HS-5 (cell line): ENCODE measurements at regions not wholly inside any gene's neighbourhood (a gene's known extent, or its start where the extent isn't known, plus 50 kb on each side); places are given as distances from the start of the nearest gene placed in this dataset.
"Not testable (repeated sequence)": the region's sequence is repeated elsewhere in the genome, so short reads cannot be mapped to it uniquely, and the experiment has no call there.

Source experiments
- DNase-seq: peaks from one replicate; pipeline ENCODE4 v3.0.0-alpha.2; 2012; ENCODE audit warnings: low read depth

GRCh38 chr11:24171869-24172268 lies 325.0 kb upstream of the LUZP2 start:
- DNase-seq: no peak

GRCh38 chr11:24181395-24182047 lies 315.3 kb upstream of the LUZP2 start:
- no peak for DNase-seq

GRCh38 chr11:24185535-24185934 lies 311.3 kb upstream of the LUZP2 start:
- DNase-seq: not testable (repeated sequence)

GRCh38 chr11:24196733-24197132 lies 300.1 kb upstream of the LUZP2 start:
- no peak for DNase-seq

- DNase-seq: no peak
Measured at GRCh38 chr11:24198481-24198880, 298.4 kb upstream of the LUZP2 start.

GRCh38 chr11:24199461-24199860 lies 297.4 kb upstream of the LUZP2 start:
- DNase-seq: no peak

- DNase-seq: no peak
Measured at GRCh38 chr11:24206030-24206429, 290.8 kb upstream of the LUZP2 start.

GRCh38 chr11:24206511-24206910 lies 290.3 kb upstream of the LUZP2 start:
- DNase-seq: no peak

- no peak for DNase-seq
Measured at GRCh38 chr11:24216488-24216887, 280.4 kb upstream of the LUZP2 start.

- DNase-seq: not testable (repeated sequence)
Measured at GRCh38 chr11:24217319-24217718, 279.5 kb upstream of the LUZP2 start.

GRCh38 chr11:24225501-24225900 lies 271.4 kb upstream of the LUZP2 start:
- no peak for DNase-seq

- no peak for DNase-seq
Measured at GRCh38 chr11:24226606-24227005, 270.2 kb upstream of the LUZP2 start.

GRCh38 chr11:24233041-24233440 lies 263.8 kb upstream of the LUZP2 start:
- no peak for DNase-seq

- no peak for DNase-seq
Measured at GRCh38 chr11:24234822-24235508, 261.9 kb upstream of the LUZP2 start.

GRCh38 chr11:24238771-24239645 lies 257.8 kb upstream of the LUZP2 start:
- DNase-seq: peak; percentile 86

GRCh38 chr11:24239930-24240329 lies 256.9 kb upstream of the LUZP2 start:
- DNase-seq: no peak

- DNase-seq: no peak
Measured at GRCh38 chr11:24240496-24241175, 256.2 kb upstream of the LUZP2 start.

- DNase-seq: no peak
Measured at GRCh38 chr11:24246715-24247114, 250.1 kb upstream of the LUZP2 start.

- no peak for DNase-seq
Measured at GRCh38 chr11:24247846-24248245, 249.0 kb upstream of the LUZP2 start.

GRCh38 chr11:24249921-24250320 lies 246.9 kb upstream of the LUZP2 start:
- DNase-seq: no peak

GRCh38 chr11:24253237-24253760 lies 243.6 kb upstream of the LUZP2 start:
- no peak for DNase-seq

- no peak for DNase-seq
Measured at GRCh38 chr11:24264868-24265267, 232.0 kb upstream of the LUZP2 start.
